SJCRH30 (cell line): ENCODE measurements at regions not wholly inside any gene's neighbourhood (a gene's known extent, or its start where the extent isn't known, plus 50 kb on each side); places are given as distances from the start of the nearest gene placed in this dataset.
A peak's percentile ranks its signal among the peaks of the same experiment; 100 is the strongest.

Experiments
- DNase-seq, 2 experiments: peaks; one replicate each; pipeline ENCODE4 v3.0.0-alpha.2; 2015 to 2020
- H3K27ac ChIP-seq: fragments of 250-450 bp; sonication (Bioruptor Pico); 2 replicates; pipeline ENCODE4 v1.5.1; 2020; ENCODE audit warnings: mild to moderate bottlenecking, moderate library complexity
- H3K27me3 ChIP-seq: fragments of 250-450 bp; sonication (Bioruptor Pico); 2 replicates; pipeline ENCODE4 v1.5.1; 2020; ENCODE audit warnings: mild to moderate bottlenecking, moderate library complexity
- H3K36me3 ChIP-seq: fragments of 250-450 bp; sonication (Bioruptor Pico); 2 replicates; pipeline ENCODE4 v1.5.1; 2020; ENCODE audit warnings: mild to moderate bottlenecking, moderate library complexity
- H3K4me1 ChIP-seq: fragments of 250-450 bp; sonication (Bioruptor Pico); 2 replicates; pipeline ENCODE4 v1.5.1; 2020; ENCODE audit warnings: mild to moderate bottlenecking, moderate library complexity
- H3K4me3 ChIP-seq: fragments of 250-450 bp; sonication (Bioruptor Pico); 2 replicates; pipeline ENCODE4 v1.5.1; 2020; ENCODE audit warnings: mild to moderate bottlenecking, moderate library complexity
- H3K9me3 ChIP-seq: fragments of 250-450 bp; sonication (Bioruptor Pico); replicated peaks from 2 replicates; pipeline ENCODE4 v1.5.1; 2020; ENCODE audit warnings: mild to moderate bottlenecking, moderate library complexity

- no peaks in the 10 kb centered on the region for H3K4me1 ChIP-seq
- no peaks in the 10 kb centered on the region for H3K36me3 ChIP-seq
- H3K9me3 ChIP-seq: no peaks in the 10 kb centered on the region
- no peak overlapping the region for H3K4me3 ChIP-seq
- no peak overlapping the region for H3K27ac ChIP-seq
- no peaks in the 10 kb centered on the region for H3K27me3 ChIP-seq
- no peak for DNase-seq
Measured at GRCh38 chr3:30268288-30268687, 338.1 kb upstream of the TGFBR2 start.

GRCh38 chr3:30269751-30270445 lies 336.5 kb upstream of the TGFBR2 start:
- H3K27ac ChIP-seq: no peak overlapping the region
- H3K36me3 ChIP-seq: no peaks in the 10 kb centered on the region
- H3K4me3 ChIP-seq: no peak overlapping the region
- no peak for DNase-seq
- H3K9me3 ChIP-seq: no peaks in the 10 kb centered on the region
- no peaks in the 10 kb centered on the region for H3K4me1 ChIP-seq
- no peaks in the 10 kb centered on the region for H3K27me3 ChIP-seq

DNA sequence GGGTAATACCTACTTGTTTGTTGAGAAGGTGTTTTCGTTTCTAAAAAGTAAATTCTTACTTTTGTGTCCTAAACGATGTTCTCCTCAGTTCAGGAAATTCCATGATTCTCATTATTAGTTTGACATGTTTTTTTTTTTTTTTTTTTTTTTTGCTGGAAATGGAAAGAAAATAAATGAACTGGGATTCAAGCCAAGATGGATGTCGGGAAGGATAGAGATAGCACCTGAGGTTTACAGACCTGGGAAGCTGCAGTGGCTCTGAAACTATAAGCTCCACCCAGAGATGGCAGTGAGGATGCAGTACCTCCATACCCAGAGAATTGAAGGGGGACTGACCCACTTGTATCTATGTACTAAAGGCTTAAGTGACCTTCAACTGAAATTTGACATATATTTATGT lies 334.6 kb upstream of the TGFBR2 start:
- no peaks in the 10 kb centered on the region for H3K36me3 ChIP-seq
- no peak overlapping the region for H3K27ac ChIP-seq
- H3K27me3 ChIP-seq: no peaks in the 10 kb centered on the region
- no peaks in the 10 kb centered on the region for H3K9me3 ChIP-seq
- no peak overlapping the region for H3K4me3 ChIP-seq
- no peaks in the 10 kb centered on the region for H3K4me1 ChIP-seq
- DNase-seq: no peak

- no peak for DNase-seq
- H3K27ac ChIP-seq: no peak overlapping the region
- no peaks in the 10 kb centered on the region for H3K36me3 ChIP-seq
- no peaks in the 10 kb centered on the region for H3K27me3 ChIP-seq
- no peaks in the 10 kb centered on the region for H3K4me1 ChIP-seq
- no peak overlapping the region for H3K4me3 ChIP-seq
- H3K9me3 ChIP-seq: no peaks in the 10 kb centered on the region
Measured at GRCh38 chr3:30273304-30274072, 332.9 kb upstream of the TGFBR2 start.

DNA sequence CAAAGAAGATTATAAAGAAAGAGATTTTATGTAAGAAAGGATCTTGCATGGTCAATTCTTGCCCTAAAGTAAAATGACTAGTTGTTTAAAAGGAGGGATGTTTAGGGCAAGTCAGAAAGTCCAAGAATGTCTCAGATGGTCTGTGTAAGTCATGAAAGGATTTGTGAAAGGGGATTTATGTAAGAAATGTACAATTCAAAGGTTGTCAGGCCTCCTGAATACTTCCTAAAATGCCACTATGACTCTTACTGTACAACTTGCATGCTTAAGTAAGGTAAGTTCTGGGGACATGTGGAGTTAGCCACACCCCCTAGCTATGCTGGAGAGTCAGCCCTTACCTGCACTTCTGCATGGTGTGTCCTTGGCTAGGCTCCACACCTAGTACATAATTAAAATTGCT lies 328.9 kb upstream of the TGFBR2 start:
- H3K27me3 ChIP-seq: no peaks in the 10 kb centered on the region
- peaks cover 4% of the 10 kb centered on the region for H3K4me1 ChIP-seq
- no peak for DNase-seq

GRCh38 chr3:30281526-30281925 lies 324.9 kb upstream of the TGFBR2 start:
- Histone ChIP-seq H3K9me3 (no peaks in the 10 kb centered on the region), H3K36me3 (no peaks in the 10 kb centered on the region), H3K4me3 (no peak overlapping the region), H3K27me3 (no peaks in the 10 kb centered on the region), H3K27ac (no peak overlapping the region), H3K4me1 (peaks cover 22% of the 10 kb centered on the region)
- no peak for DNase-seq

More for the DNA sequence above, 328.9 kb upstream of the TGFBR2 start:
- no peaks in the 10 kb centered on the region for H3K36me3 ChIP-seq
- no peak overlapping the region for H3K27ac ChIP-seq
- no peak overlapping the region for H3K4me3 ChIP-seq
- H3K9me3 ChIP-seq: no peaks in the 10 kb centered on the region

- H3K4me3 ChIP-seq: no peak overlapping the region
- no peaks in the 10 kb centered on the region for H3K36me3 ChIP-seq
- H3K4me1 ChIP-seq: peaks cover 27% of the 10 kb centered on the region
- H3K9me3 ChIP-seq: no peaks in the 10 kb centered on the region
- peak overlapping the region; percentile 80 for H3K27ac ChIP-seq
- H3K27me3 ChIP-seq: no peaks in the 10 kb centered on the region
- DNase-seq: peak; percentile 54
Measured at GRCh38 chr3:30282154-30282696, 324.2 kb upstream of the TGFBR2 start.

DNA sequence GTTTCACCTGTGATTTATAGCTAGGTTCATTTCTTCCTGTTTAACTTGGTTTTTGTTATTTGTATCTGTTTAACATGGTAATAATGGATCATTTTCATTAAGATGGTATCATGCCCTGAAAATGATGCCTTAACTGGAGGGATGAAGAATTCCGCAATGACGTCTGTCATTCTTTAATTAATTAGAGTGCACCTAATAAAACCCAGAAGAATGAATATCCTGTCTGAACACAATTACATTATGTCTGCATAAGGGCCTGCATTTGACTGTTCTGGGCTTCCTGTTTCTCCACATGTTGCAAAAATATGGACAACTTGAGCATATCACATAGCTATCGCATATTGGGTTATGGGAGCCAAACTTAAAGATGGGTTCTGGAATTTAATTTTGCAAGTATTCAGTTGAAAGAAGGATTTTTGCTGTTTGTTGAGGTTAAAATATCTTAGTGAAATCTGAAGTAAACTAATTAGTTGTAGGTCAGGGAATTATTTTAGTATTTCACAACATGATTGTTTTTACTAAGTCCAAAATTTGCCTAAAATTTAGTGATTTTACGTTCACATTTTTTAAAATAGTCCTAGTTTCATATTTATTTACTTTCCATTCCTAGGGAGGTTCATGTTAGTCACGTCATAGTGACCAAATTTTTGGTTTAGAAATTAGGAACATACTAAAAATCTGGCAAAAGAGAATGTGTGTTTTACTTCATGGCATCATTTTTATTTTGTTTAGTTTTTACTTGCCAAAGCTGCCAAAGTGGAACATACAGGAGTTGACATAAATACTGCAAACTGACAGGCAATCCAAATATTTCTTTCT lies 321.0 kb upstream of the TGFBR2 start:
- Histone ChIP-seq H3K9me3 (no peaks in the 10 kb centered on the region), H3K27me3 (no peaks in the 10 kb centered on the region), H3K36me3 (no peaks in the 10 kb centered on the region), H3K27ac (peak overlapping the region; percentile 62), H3K4me1 (peaks cover 35% of the 10 kb centered on the region), H3K4me3 (no peak overlapping the region)
- no peak for DNase-seq

GRCh38 chr3:30286007-30286669 lies 320.3 kb upstream of the TGFBR2 start:
- no peak overlapping the region for H3K4me3 ChIP-seq
- H3K36me3 ChIP-seq: no peaks in the 10 kb centered on the region
- H3K9me3 ChIP-seq: no peaks in the 10 kb centered on the region
- peak; percentile 73 to 88 for DNase-seq
- peaks cover 35% of the 10 kb centered on the region for H3K4me1 ChIP-seq
- H3K27me3 ChIP-seq: no peaks in the 10 kb centered on the region
- peak overlapping the region; percentile 62 for H3K27ac ChIP-seq

- Histone ChIP-seq H3K4me1 (peaks cover 35% of the 10 kb centered on the region), H3K36me3 (no peaks in the 10 kb centered on the region), H3K9me3 (no peaks in the 10 kb centered on the region), H3K4me3 (no peak overlapping the region), H3K27me3 (no peaks in the 10 kb centered on the region), H3K27ac (no peak overlapping the region)
- no peak for DNase-seq
Measured at GRCh38 chr3:30286811-30287210, 319.6 kb upstream of the TGFBR2 start.

DNA sequence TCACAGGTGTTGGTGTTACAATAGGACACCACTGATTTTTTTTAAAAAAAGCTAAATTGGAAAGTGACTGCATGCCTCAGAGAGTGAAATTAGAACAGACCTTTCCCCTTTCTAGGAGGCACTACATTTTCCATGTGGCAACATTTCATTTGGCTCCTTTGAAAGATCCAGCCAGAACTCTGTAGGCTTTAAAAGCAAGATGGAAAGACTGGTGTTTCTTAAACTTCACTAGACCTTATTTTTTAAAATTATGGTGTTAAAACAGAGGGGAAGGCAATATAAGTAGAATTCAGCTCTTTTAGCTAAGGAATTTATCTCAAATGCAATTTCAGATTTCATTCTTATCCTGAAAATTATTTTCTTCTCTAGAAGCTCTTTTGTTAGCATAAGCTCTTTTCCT lies 317.6 kb upstream of the TGFBR2 start:
- no peaks in the 10 kb centered on the region for H3K36me3 ChIP-seq
- H3K9me3 ChIP-seq: no peaks in the 10 kb centered on the region
- no peak overlapping the region for H3K4me3 ChIP-seq
- no peaks in the 10 kb centered on the region for H3K27me3 ChIP-seq
- peak overlapping the region; percentile 0 for H3K27ac ChIP-seq
- H3K4me1 ChIP-seq: peaks cover 26% of the 10 kb centered on the region
- DNase-seq: peak in 1 of 2 experiments; percentile 11

GRCh38 chr3:30289324-30289723 lies 317.1 kb upstream of the TGFBR2 start:
- H3K27ac ChIP-seq: 0 out of 2 replicates have a peak overlapping the region, but pooled peaks have one; percentile 0
- H3K4me3 ChIP-seq: no peak overlapping the region
- H3K4me1 ChIP-seq: peaks cover 26% of the 10 kb centered on the region
- DNase-seq: no peak
- H3K36me3 ChIP-seq: no peaks in the 10 kb centered on the region
- H3K9me3 ChIP-seq: no peaks in the 10 kb centered on the region
- no peaks in the 10 kb centered on the region for H3K27me3 ChIP-seq

DNA sequence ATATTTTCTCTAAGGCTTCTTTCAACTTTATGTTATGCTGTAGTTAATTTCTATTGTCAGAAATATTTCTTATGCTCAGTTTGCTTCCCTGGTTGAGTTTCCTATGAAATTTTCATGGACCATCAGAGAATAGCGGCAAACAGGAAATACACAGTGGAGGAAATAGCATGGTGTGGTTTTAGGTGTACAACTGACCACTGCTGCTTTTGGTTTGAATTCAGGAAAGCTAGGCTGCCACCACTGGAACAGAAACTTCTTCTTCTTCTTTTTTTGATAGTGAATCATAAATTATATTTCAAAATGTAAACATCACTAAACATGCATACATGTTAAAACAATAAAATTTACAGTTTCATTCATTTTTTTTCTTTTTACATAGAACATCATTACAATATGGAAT lies 316.6 kb upstream of the TGFBR2 start:
- H3K4me1 ChIP-seq: peaks cover 26% of the 10 kb centered on the region
- no peak for DNase-seq
- H3K27me3 ChIP-seq: no peaks in the 10 kb centered on the region
- H3K36me3 ChIP-seq: no peaks in the 10 kb centered on the region
- H3K9me3 ChIP-seq: no peaks in the 10 kb centered on the region
- H3K4me3 ChIP-seq: no peak overlapping the region
- H3K27ac ChIP-seq: no peak overlapping the region

- Histone ChIP-seq H3K4me1 (peaks cover 22% of the 10 kb centered on the region), H3K9me3 (no peaks in the 10 kb centered on the region), H3K27me3 (no peaks in the 10 kb centered on the region), H3K27ac (no peak overlapping the region), H3K4me3 (no peak overlapping the region), H3K36me3 (no peaks in the 10 kb centered on the region)
- no peak for DNase-seq
Measured at GRCh38 chr3:30290479-30290878, 315.9 kb upstream of the TGFBR2 start.
